Activated CD8-positive, alpha-beta T cell treated with anti-CD3 and anti-CD28 coated beads, Interleukin-2, amount 10 ng/mL, durations not matched to agents 7 days and 5 days (primary cell): ENCODE measurements at regions not wholly inside any gene's neighbourhood (a gene's known extent, or its start where the extent isn't known, plus 50 kb on each side); places are given as distances from the start of the nearest gene placed in this dataset.
"Not testable (repeated sequence)": the region's sequence is repeated elsewhere in the genome, so short reads cannot be mapped to it uniquely, and the experiment has no call there.

Experiments used
- ATAC-seq: fragments of 150-1000 bp; cut with Tn5 transposase; one replicate; pipeline ENCODE4 v1.10.0; 2021; ENCODE audit warnings: moderate library complexity
- CTCF ChIA-PET: fragments of 350-600 bp; sonication (Branson Sonifier 250); formaldehyde crosslinking; loops from one replicate; lab custom pipeline; 2021; ENCODE audit warnings: antibody characterized with exemption; lab: Charles Lee
- POLR2A ChIA-PET: fragments of 350-600 bp; sonication (Branson Sonifier 250); formaldehyde crosslinking; loops from one replicate; lab custom pipeline; 2021; ENCODE audit warnings: antibody characterized with exemption; lab: Charles Lee
- DNase-seq: peaks from one replicate; pipeline ENCODE4 v3.0.0-alpha.2; 2020
- H3K27ac Mint-ChIP-seq: one replicate; pipeline ENCODE4 v1.8.0; 2021; ENCODE audit warnings: mild to moderate bottlenecking, mixed read lengths
- H3K27me3 Mint-ChIP-seq: one replicate; pipeline ENCODE4 v1.8.0; 2021; ENCODE audit warnings: low read depth, mixed read lengths
- H3K36me3 Mint-ChIP-seq: one replicate; pipeline ENCODE4 v1.8.0; 2021; ENCODE audit warnings: low read depth, mixed read lengths
- H3K4me1 Mint-ChIP-seq: one replicate; pipeline ENCODE4 v1.8.0; 2021; ENCODE audit warnings: low read depth, mixed read lengths
- H3K4me3 Mint-ChIP-seq: one replicate; pipeline ENCODE4 v1.8.0; 2021; ENCODE audit warnings: mild to moderate bottlenecking, mixed read lengths
- H3K9me3 Mint-ChIP-seq: one replicate; pipeline ENCODE4 v1.8.0; 2022; ENCODE audit warnings: mixed read lengths; ENCODE audit not compliant: insufficient read depth

DNA sequence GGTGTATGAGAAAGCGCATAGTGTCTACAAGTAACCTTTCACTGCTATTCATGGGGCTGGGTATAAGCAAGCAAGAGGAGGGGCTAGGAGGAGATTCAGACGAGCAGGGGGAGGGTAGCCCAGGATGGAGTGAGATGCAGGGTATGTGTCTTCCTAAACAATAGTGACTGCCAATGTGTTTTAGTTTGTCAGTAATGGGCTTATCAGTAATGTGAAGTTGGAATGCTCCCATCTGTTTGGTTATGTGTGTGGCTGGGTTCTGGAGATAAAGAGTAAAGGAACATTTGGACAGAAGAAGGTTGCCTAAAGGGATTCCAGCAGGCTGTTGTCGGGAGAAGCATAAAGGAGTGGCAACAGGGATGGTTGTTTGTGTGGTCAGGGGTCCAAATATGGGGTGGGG lies 62.7 kb upstream of the EZR start:
- DNase-seq, H3K9me3 Mint-ChIP-seq, H3K27ac Mint-ChIP-seq, POLR2A ChIA-PET, H3K27me3 Mint-ChIP-seq, ATAC-seq, H3K4me1 Mint-ChIP-seq, H3K4me3 Mint-ChIP-seq, CTCF ChIA-PET, H3K36me3 Mint-ChIP-seq: not testable (repeated sequence)

GRCh38 chr6:158881276-158881675 lies 62.1 kb upstream of the EZR start:
- POLR2A ChIA-PET = not testable (repeated sequence)

GRCh38 chr6:158879180-158879579 lies 60.0 kb upstream of the EZR start:
- CTCF ChIA-PET = interaction anchor here (1.0 kb wide), 1 partner anchor 10 kb away, joined by 6 read pairs; no protein-coding TSS in a partner anchor
- H3K27me3 Mint-ChIP-seq = peaks cover 2% of the 10 kb centered on the region
- peaks cover 6% of the 10 kb centered on the region for H3K4me1 Mint-ChIP-seq
- POLR2A ChIA-PET = interaction anchor here (0.5 to 0.9 kb wide), 2 partner anchors 62 to 74 kb away, joined by 3 to 5 read pairs; no protein-coding TSS in a partner anchor
- H3K9me3 Mint-ChIP-seq = no peaks in the 10 kb centered on the region
- H3K36me3 Mint-ChIP-seq = peaks cover 5% of the 10 kb centered on the region
- H3K27ac Mint-ChIP-seq = no peak overlapping the region
- no peak overlapping the region for H3K4me3 Mint-ChIP-seq
- ATAC-seq (no peak), DNase-seq (peak; percentile 40)

More at GRCh38 chr6:158881276-158881675, 62.1 kb upstream of the EZR start:
- H3K36me3 Mint-ChIP-seq, H3K4me3 Mint-ChIP-seq, ATAC-seq, CTCF ChIA-PET, H3K27ac Mint-ChIP-seq, H3K9me3 Mint-ChIP-seq, H3K4me1 Mint-ChIP-seq, DNase-seq, H3K27me3 Mint-ChIP-seq: not testable (repeated sequence)

GRCh38 chr6:158877716-158878115 lies 58.5 kb upstream of the EZR start:
- Mint-ChIP-seq H3K4me1 (peaks cover 6% of the 10 kb centered on the region), H3K36me3 (peaks cover 5% of the 10 kb centered on the region), H3K9me3 (no peaks in the 10 kb centered on the region), H3K27me3 (peaks cover 5% of the 10 kb centered on the region), H3K4me3 (no peak overlapping the region), H3K27ac (no peak overlapping the region)
- ATAC-seq (no peak), DNase-seq (no peak)
- ChIA-PET CTCF (no interaction called here), POLR2A (no interaction called here)

GRCh38 chr6:158876886-158877285 lies 57.7 kb upstream of the EZR start:
- no peak overlapping the region for H3K27ac Mint-ChIP-seq
- H3K36me3 Mint-ChIP-seq = peaks cover 5% of the 10 kb centered on the region
- peaks cover 6% of the 10 kb centered on the region for H3K4me1 Mint-ChIP-seq
- no peak for DNase-seq
- no peak for ATAC-seq
- POLR2A ChIA-PET = no interaction called here
- no peak overlapping the region for H3K4me3 Mint-ChIP-seq
- H3K9me3 Mint-ChIP-seq = no peaks in the 10 kb centered on the region
- CTCF ChIA-PET = no interaction called here
- peaks cover 5% of the 10 kb centered on the region for H3K27me3 Mint-ChIP-seq

DNA sequence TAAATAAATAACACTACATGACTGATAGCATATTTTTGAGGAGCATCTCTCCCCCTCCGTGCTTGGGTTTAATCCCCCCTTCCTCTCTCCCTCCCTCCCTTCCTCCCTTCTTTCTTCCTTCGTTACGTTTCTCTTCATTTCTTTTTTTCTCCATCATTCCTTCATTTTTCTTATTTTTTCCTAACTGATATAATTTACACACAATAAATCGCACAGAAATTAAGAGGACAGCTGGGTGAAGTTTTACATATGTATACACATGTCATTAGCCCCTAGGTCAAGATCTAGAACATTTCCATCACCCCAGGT lies 51.4 kb upstream of the EZR start:
- Mint-ChIP-seq H3K4me1 (peaks cover 37% of the 10 kb centered on the region), H3K27ac (peak overlapping the region; percentile 99), H3K9me3 (no peaks in the 10 kb centered on the region), H3K27me3 (peaks cover 4% of the 10 kb centered on the region), H3K36me3 (peaks cover 8% of the 10 kb centered on the region), H3K4me3 (peak overlapping the region; percentile 74)
- DNase-seq (no peak), ATAC-seq (no peak)
- ChIA-PET POLR2A (interaction anchor here (0.7 to 5.8 kb wide), 11 partner anchors 18 to 226 kb away, joined by 3 to 100 read pairs (median 14); partner anchors contain the start of genes DYNLT1 and EZR), CTCF (interaction anchor here (1.0 to 4.1 kb wide), 12 partner anchors 16 to 237 kb away, joined by 3 to 25 read pairs (median 4); partner anchors contain the start of gene RSPH3)

DNA sequence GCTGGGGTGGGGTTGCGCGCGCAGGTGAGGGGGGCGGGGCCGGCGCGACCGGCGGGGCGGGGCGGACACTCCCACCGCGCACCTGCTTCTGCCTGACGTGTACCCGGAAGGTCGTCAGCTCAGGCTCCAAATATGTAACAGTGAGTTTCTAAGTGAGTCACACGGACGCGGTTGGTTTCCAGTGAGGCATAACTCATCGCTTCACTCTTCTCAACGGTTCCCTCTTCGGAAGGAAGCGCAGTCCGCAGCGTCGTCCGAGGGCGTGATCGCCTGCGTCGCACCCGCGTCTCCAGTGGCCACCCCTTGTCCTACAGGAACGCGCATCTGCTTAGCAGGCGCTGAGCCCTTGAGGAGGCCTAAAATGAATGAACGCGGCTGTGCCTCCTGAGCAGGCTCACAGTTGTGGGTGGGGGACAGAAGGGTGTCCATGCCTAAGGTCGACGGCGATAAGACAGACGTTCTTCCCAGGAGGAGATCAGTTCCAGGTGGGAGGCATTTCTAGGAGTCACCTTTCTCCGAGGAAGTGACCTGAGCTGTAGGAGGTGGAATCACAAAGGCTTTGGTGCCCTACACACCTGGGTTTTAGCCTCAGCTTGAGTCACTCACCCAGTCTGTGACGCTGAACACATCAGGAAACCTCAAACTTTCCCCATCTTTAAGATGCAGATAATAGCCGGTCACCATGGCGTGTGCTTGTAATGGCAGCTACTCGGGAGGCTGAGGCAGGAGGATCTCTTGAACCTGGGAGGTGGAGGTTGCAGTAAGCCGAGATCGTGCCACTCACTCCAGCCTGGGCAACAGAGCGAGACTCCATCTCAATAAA lies 50.9 kb upstream of the EZR start:
- peak; percentile 94 for ATAC-seq
- H3K4me1 Mint-ChIP-seq = peaks cover 37% of the 10 kb centered on the region
- peaks cover 8% of the 10 kb centered on the region for H3K27me3 Mint-ChIP-seq
- peak overlapping the region; percentile 74 for H3K4me3 Mint-ChIP-seq
- peaks cover 8% of the 10 kb centered on the region for H3K36me3 Mint-ChIP-seq
- ChIA-PET POLR2A (interaction anchor here (0.7 to 5.8 kb wide), 35 partner anchors 12 to 662 kb away, joined by 3 to 100 read pairs (median 4); partner anchors contain the start of genes DYNLT1, EZR, RSPH3 and TAGAP), CTCF (interaction anchor here (0.8 to 4.1 kb wide), 24 partner anchors 9 to 237 kb away, joined by 3 to 25 read pairs (median 4); partner anchors contain the start of gene RSPH3)
- peak overlapping the region; percentile 99 for H3K27ac Mint-ChIP-seq
- H3K9me3 Mint-ChIP-seq = no peaks in the 10 kb centered on the region
- DNase-seq = peak; percentile 96

DNA sequence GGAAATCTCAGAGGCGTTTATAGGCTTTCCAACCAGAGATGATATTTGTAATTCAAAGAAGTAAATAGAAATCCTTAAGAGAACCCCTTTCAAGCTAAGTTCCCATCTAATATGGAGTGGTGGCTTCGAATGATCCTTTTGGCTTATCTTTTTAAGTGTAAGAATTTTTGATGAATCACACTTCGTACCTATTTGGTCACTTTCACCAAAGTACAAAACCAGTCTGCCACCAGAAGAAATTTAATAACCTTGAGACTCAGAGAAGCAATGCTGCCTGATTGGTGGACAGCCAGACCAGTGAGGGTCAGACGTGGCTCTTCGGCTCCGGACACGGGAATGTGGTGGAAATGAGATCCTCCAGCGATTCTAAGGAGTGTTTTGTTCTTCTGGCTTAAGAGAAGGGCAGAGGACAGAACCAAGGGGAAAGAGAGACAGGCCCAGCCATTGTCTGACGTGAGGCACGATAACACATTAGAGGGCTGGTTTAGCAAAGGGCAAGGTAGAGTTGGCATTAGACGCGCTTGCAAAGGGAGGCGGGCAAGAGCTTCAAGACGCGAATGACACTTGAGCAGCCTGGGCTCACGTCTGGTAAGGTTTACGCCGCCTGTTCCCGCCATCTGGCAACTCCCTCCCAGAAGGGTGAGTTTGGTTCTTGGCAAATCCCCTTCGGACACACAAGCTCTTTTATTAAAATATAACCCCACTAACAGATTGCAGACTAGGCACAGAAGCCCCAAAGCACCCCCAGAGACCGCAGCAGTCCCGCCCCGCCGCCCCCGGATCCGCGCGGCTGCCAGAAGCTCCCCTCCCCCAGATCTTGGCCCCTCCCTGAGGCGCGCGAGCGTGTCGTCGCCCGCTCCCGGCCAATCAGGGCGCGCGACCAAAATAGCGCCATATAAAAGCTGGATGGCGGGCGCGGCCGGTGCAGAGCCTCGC lies 50.0 kb upstream of the EZR start:
- DNase-seq (no peak), ATAC-seq (peak; percentile 85)
- ChIA-PET CTCF (interaction anchor here (0.6 to 4.1 kb wide), 25 partner anchors 10 to 265 kb away, joined by 3 to 25 read pairs (median 4); partner anchors contain the start of gene RSPH3), POLR2A (interaction anchor here (0.7 to 5.8 kb wide), 38 partner anchors 11 to 661 kb away, joined by 3 to 100 read pairs (median 4); partner anchors contain the start of genes DYNLT1, EZR, RSPH3 and TAGAP)
- Mint-ChIP-seq H3K27ac (peak overlapping the region; percentile 99), H3K9me3 (no peaks in the 10 kb centered on the region), H3K36me3 (peaks cover 8% of the 10 kb centered on the region), H3K4me1 (peaks cover 37% of the 10 kb centered on the region), H3K4me3 (peak overlapping the region; percentile 78), H3K27me3 (peaks cover 12% of the 10 kb centered on the region)
